Suprapubic skin (tissue), 4 donors: ENCODE measurements at regions not wholly inside any gene's neighbourhood (a gene's known extent, or its start where the extent isn't known, plus 50 kb on each side); places are given as distances from the start of the nearest gene placed in this dataset.

Source experiments
- DNase-seq, 2 donors: peaks; one replicate each; pipeline ENCODE4 v3.0.0-alpha.2; 2019; ENCODE audit warnings: low spot score in 2 of 2
- H3K27ac ChIP-seq: fragments of 200-600 bp; sonication (generic); one replicate; pipeline ENCODE4 v1.5.1; 2019
- H3K27me3 ChIP-seq: fragments of 200-600 bp; sonication (generic); one replicate; pipeline ENCODE4 v1.5.1; 2019
- H3K36me3 ChIP-seq: fragments of 200-600 bp; sonication (generic); one replicate; pipeline ENCODE4 v1.5.1; 2019
- H3K4me1 ChIP-seq: fragments of 200-600 bp; sonication (generic); one replicate; pipeline ENCODE4 v1.5.1; 2019
- H3K4me3 ChIP-seq: fragments of 200-600 bp; sonication (generic); one replicate; pipeline ENCODE4 v1.5.1; 2019; ENCODE audit warnings: mild to moderate bottlenecking
- H3K9me3 ChIP-seq: fragments of 200-600 bp; sonication (generic); one replicate; pipeline ENCODE4 v1.5.1; 2019
- CTCF ChIP-seq, 2 donors: fragments of 200-600 bp in 1 of 2; fragments of 450-650 bp in 1 of 2; sonication (generic) in 1 of 2; IDR thresholded peaks; one replicate each; pipeline ENCODE4 v1.5.1; 2016 to 2019; ENCODE audit warnings: antibody characterized with exemption in 2 of 2, mild to moderate bottlenecking in 1 of 2, moderate library complexity in 1 of 2
- EP300 ChIP-seq: sonication (generic); formaldehyde crosslinking; IDR thresholded peaks from one replicate; pipeline ENCODE4 v1.6.1; 2017; ENCODE audit warnings: antibody characterized with exemption
- POLR2A ChIP-seq, 2 donors: fragments of 450-650 bp; IDR thresholded peaks; one replicate each; pipeline ENCODE4 v1.6.1; 2017; ENCODE audit warnings: antibody characterized with exemption in 2 of 2, mild to moderate bottlenecking in 2 of 2, moderate library complexity in 2 of 2
- POLR2AphosphoS5 ChIP-seq, 3 donors: sonication (generic); formaldehyde crosslinking; IDR thresholded peaks; one replicate each; pipeline ENCODE4 v1.6.1; 2017; ENCODE audit warnings: antibody characterized with exemption in 3 of 3
- WGBS: methylation state at CpG from one replicate; pipeline ENCODE4 v1.1.5; 2018; 5-methylcytosine and 5-hydroxymethylcytosine counted together

GRCh38 chr13:78826312-78826711 is 167.4 kb upstream of the OBI1 start:
- TF ChIP-seq EP300 (no peak), CTCF (IDR thresholded peaks at IDR 0.05) (no peak), POLR2A (IDR thresholded peaks at IDR 0.05) (no peak), POLR2AphosphoS5 (IDR thresholded peaks at IDR 0.05) (no peak)
- H3K4me1 ChIP-seq: no peaks in the 10 kb centered on the region
- no peak overlapping the region for H3K27ac ChIP-seq
- no peaks in the 10 kb centered on the region for H3K27me3 ChIP-seq
- H3K9me3 ChIP-seq: no peaks in the 10 kb centered on the region
- H3K36me3 ChIP-seq: no peaks in the 10 kb centered on the region
- DNase-seq: no peak
- H3K4me3 ChIP-seq: no peak overlapping the region
- WGBS: 91% methylated on average over 1 of the region's 1 CpG

- H3K36me3 ChIP-seq: no peaks in the 10 kb centered on the region
- no peaks in the 10 kb centered on the region for H3K27me3 ChIP-seq
- no peak overlapping the region for H3K4me3 ChIP-seq
- WGBS: 89% methylated on average over 1 of the region's 1 CpG
- no peak overlapping the region for H3K27ac ChIP-seq
- H3K9me3 ChIP-seq: no peaks in the 10 kb centered on the region
- DNase-seq: no peak
- TF ChIP-seq POLR2A (IDR thresholded peaks at IDR 0.05) (no peak), CTCF (IDR thresholded peaks at IDR 0.05) (no peak), EP300 (no peak), POLR2AphosphoS5 (IDR thresholded peaks at IDR 0.05) (no peak)
- H3K4me1 ChIP-seq: no peaks in the 10 kb centered on the region
Measured at GRCh38 chr13:78820541-78820940, 161.6 kb upstream of the OBI1 start.

- Histone ChIP-seq H3K4me3 (no peak overlapping the region), H3K9me3 (no peaks in the 10 kb centered on the region), H3K27me3 (no peaks in the 10 kb centered on the region), H3K27ac (no peak overlapping the region), H3K36me3 (no peaks in the 10 kb centered on the region), H3K4me1 (no peaks in the 10 kb centered on the region)
- DNase-seq: no peak
- 70% methylated on average over 15 of the region's 15 CpGs for WGBS
- TF ChIP-seq POLR2AphosphoS5 (IDR thresholded peaks at IDR 0.05) (no peak), POLR2A (IDR thresholded peaks at IDR 0.05) (no peak), EP300 (no peak), CTCF (IDR thresholded peaks at IDR 0.05) (no peak)
Measured at GRCh38 chr13:78816592-78816991, 157.6 kb upstream of the OBI1 start.

- no peak for DNase-seq
- TF ChIP-seq CTCF (IDR thresholded peaks at IDR 0.05) (no peak), POLR2A (IDR thresholded peaks at IDR 0.05) (no peak), EP300 (no peak)
Measured at GRCh38 chr13:78816154-78816553, 157.2 kb upstream of the OBI1 start.

GRCh38 chr13:78806457-78806856 is 147.5 kb upstream of the OBI1 start:
- H3K4me1 ChIP-seq: no peaks in the 10 kb centered on the region
- H3K36me3 ChIP-seq: no peaks in the 10 kb centered on the region
- H3K27ac ChIP-seq: no peak overlapping the region
- DNase-seq: no peak
- WGBS: 51% methylated on average over 4 of the region's 4 CpGs
- TF ChIP-seq CTCF (IDR thresholded peaks at IDR 0.05) (no peak), POLR2A (IDR thresholded peaks at IDR 0.05) (no peak), EP300 (no peak), POLR2AphosphoS5 (IDR thresholded peaks at IDR 0.05) (no peak)
- no peaks in the 10 kb centered on the region for H3K9me3 ChIP-seq
- H3K27me3 ChIP-seq: no peaks in the 10 kb centered on the region
- no peak overlapping the region for H3K4me3 ChIP-seq

More at GRCh38 chr13:78816154-78816553, 157.2 kb upstream of the OBI1 start:
- WGBS: 33% methylated on average over 1 of the region's 1 CpG
- Histone ChIP-seq H3K4me3 (no peak overlapping the region), H3K4me1 (no peaks in the 10 kb centered on the region), H3K36me3 (no peaks in the 10 kb centered on the region), H3K27ac (no peak overlapping the region), H3K9me3 (no peaks in the 10 kb centered on the region), H3K27me3 (no peaks in the 10 kb centered on the region)
